NCI-H82 (cell line): ENCODE measurements at regions not wholly inside any gene's neighbourhood (a gene's known extent, or its start where the extent isn't known, plus 50 kb on each side); places are given as distances from the start of the nearest gene placed in this dataset.

ENCODE experiments used
- DNase-seq: peaks from one replicate; lab custom pipeline; 2025; lab: John Stamatoyannopoulos, UW

GRCh38 chr6:138577151-138577915 lies 78.0 kb upstream of the NHSL1 start:
- DNase-seq: peak; percentile 27

GRCh38 chr6:138580040-138580439 lies 80.7 kb upstream of the NHSL1 start:
- no peak for DNase-seq

- DNase-seq: no peak
Measured at GRCh38 chr6:138580801-138581200, 81.5 kb upstream of the NHSL1 start.

GRCh38 chr6:138582573-138582972 lies 83.3 kb upstream of the NHSL1 start:
- DNase-seq: no peak

GRCh38 chr6:138586638-138587037 lies 87.3 kb upstream of the NHSL1 start:
- DNase-seq: peak; percentile 55

GRCh38 chr6:138588805-138589434 lies 89.6 kb upstream of the NHSL1 start:
- peak; percentile 87 for DNase-seq

GRCh38 chr6:138590796-138591709 lies 91.8 kb upstream of the NHSL1 start:
- DNase-seq: peak; percentile 91

GRCh38 chr6:138592749-138593123 lies 93.4 kb upstream of the NHSL1 start:
- DNase-seq: no peak

- DNase-seq: no peak
Measured at GRCh38 chr6:138593124-138593877, 94.0 kb upstream of the NHSL1 start.

- no peak for DNase-seq
Measured at GRCh38 chr6:138593909-138594757, 94.8 kb upstream of the NHSL1 start.

- DNase-seq: no peak
Measured at GRCh38 chr6:138594758-138595140, 95.5 kb upstream of the NHSL1 start.

GRCh38 chr6:138596126-138596525 lies 96.8 kb upstream of the NHSL1 start:
- no peak for DNase-seq

GRCh38 chr6:138596591-138596990 lies 97.3 kb upstream of the NHSL1 start:
- peak; percentile 39 for DNase-seq

- no peak for DNase-seq
Measured at GRCh38 chr6:138597336-138597735, 98.0 kb upstream of the NHSL1 start.

GRCh38 chr6:138598562-138599173 lies 99.4 kb upstream of the NHSL1 start:
- DNase-seq: no peak

GRCh38 chr6:138600261-138600660 lies 101.0 kb upstream of the NHSL1 start:
- no peak for DNase-seq

GRCh38 chr6:138600726-138601125 lies 101.4 kb upstream of the NHSL1 start:
- DNase-seq: no peak

- DNase-seq: no peak
Measured at GRCh38 chr6:138601128-138601527, 101.8 kb upstream of the NHSL1 start.

- no peak for DNase-seq
Measured at GRCh38 chr6:138605958-138606357, 106.7 kb upstream of the NHSL1 start.
